IMR-90 (cell line): ENCODE measurements at regions not wholly inside any gene's neighbourhood (a gene's known extent, or its start where the extent isn't known, plus 50 kb on each side); places are given as distances from the start of the nearest gene placed in this dataset.
A peak's percentile ranks its signal among the peaks of the same experiment; 100 is the strongest.

Experiments used
- ATAC-seq: fragments of 200-7000 bp; cut with Tn5 transposase; 2 replicates; pipeline ENCODE4 v1.9.1; 2020; ENCODE audit warnings: low read depth, mild to moderate bottlenecking, moderate library complexity
- BruUV-seq: library from RNA; stranded (reverse); fragments of 400-500 nt; replicated peaks from 2 replicates; lab custom pipeline; 2021; lab: Mats Ljungman, UMichigan
- CTCF ChIA-PET: fragments of 300-600 bp; formaldehyde crosslinking; extraction: SDS; loops from one replicate; lab custom pipeline; 2021; ENCODE audit warnings: antibody characterized with exemption; lab: Yijun Ruan, JAX
- POLR2A ChIA-PET: fragments of 300-600 bp; sonication (Branson Sonifier 250); formaldehyde crosslinking; loops from one replicate; lab custom pipeline; 2022; ENCODE audit warnings: antibody characterized with exemption; ENCODE audit not compliant: unreplicated experiment; lab: Charles Lee
- DNase-seq: peaks from one replicate; pipeline ENCODE4 v3.0.0; 2013
- H2AFZ ChIP-seq: replicated peaks from 2 replicates; pipeline ENCODE3; 2013; ENCODE audit warnings: low read length, mild to moderate bottlenecking; ENCODE audit not compliant: poor library complexity
- H2AK5ac ChIP-seq: 2 replicates; pipeline ENCODE4 v1.6.1; 2013; ENCODE audit warnings: low read depth, low read length, inconsistent platforms
- H2AK9ac ChIP-seq: replicated peaks from 2 replicates; pipeline ENCODE3; 2013; ENCODE audit warnings: mild to moderate bottlenecking, low read depth, low read length, moderate library complexity; ENCODE audit not compliant: poor library complexity
- H2BK120ac ChIP-seq: 2 replicates; pipeline ENCODE4 v1.6.1; 2013; ENCODE audit warnings: low read depth, low read length, inconsistent platforms
- H2BK15ac ChIP-seq: 3 replicates; pipeline ENCODE4 v1.6.1; 2013; ENCODE audit warnings: low read depth, low read length, inconsistent platforms
- H2BK20ac ChIP-seq: 2 replicates; pipeline ENCODE4 v1.6.1; 2013; ENCODE audit warnings: low read depth, mild to moderate bottlenecking, inconsistent platforms, low read length, moderate library complexity
- H2BK5ac ChIP-seq: 2 replicates; pipeline ENCODE4 v1.6.1; 2013; ENCODE audit warnings: mild to moderate bottlenecking, low read depth, low read length, inconsistent platforms; ENCODE audit not compliant: poor library complexity, severe bottlenecking
- H3K14ac ChIP-seq: replicated peaks from 2 replicates; pipeline ENCODE4 v1.6.1; 2013; ENCODE audit warnings: low read depth, low read length, inconsistent platforms
- H3K18ac ChIP-seq: 2 replicates; pipeline ENCODE4 v1.6.1; 2013; ENCODE audit warnings: low read depth, low read length, control low read depth
- H3K23ac ChIP-seq: 2 replicates; pipeline ENCODE4 v1.6.1; 2013; ENCODE audit warnings: low read depth, low read length, inconsistent platforms
- H3K27ac ChIP-seq: 2 replicates; pipeline ENCODE4 v1.5.1; 2013; ENCODE audit warnings: mild to moderate bottlenecking, control low read depth, low read length; ENCODE audit not compliant: insufficient read depth
- H3K27me3 ChIP-seq: 2 replicates; pipeline ENCODE4 v1.6.1; 2013; ENCODE audit warnings: low read length; ENCODE audit not compliant: control insufficient read depth, insufficient read depth
- H3K36me3 ChIP-seq: 2 replicates; pipeline ENCODE4 v1.6.1; 2013; ENCODE audit warnings: low read length, mixed read lengths; ENCODE audit not compliant: control insufficient read depth, insufficient read depth
- H3K4ac ChIP-seq: 2 replicates; pipeline ENCODE4 v1.6.1; 2013; ENCODE audit warnings: low read depth, low read length, inconsistent platforms
- H3K4me1 ChIP-seq: 2 replicates; pipeline ENCODE4 v1.6.1; 2013; ENCODE audit warnings: low read length, mixed read lengths; ENCODE audit not compliant: control insufficient read depth, insufficient read depth
- H3K4me2 ChIP-seq: 2 replicates; pipeline ENCODE4 v1.6.1; 2013; ENCODE audit warnings: low read depth, mild to moderate bottlenecking, control low read depth, low read length, moderate library complexity
- H3K4me3 ChIP-seq: 2 replicates; pipeline ENCODE4 v1.5.1; 2013; ENCODE audit warnings: low read depth, mild to moderate bottlenecking, control low read depth, low read length, moderate library complexity; ENCODE audit not compliant: insufficient read depth
- H3K56ac ChIP-seq: 2 replicates; pipeline ENCODE4 v1.6.1; 2013; ENCODE audit warnings: low read length, inconsistent platforms; ENCODE audit not compliant: insufficient read depth; ENCODE audit errors: extremely low read depth
- H3K79me1 ChIP-seq, 2 experiments: 2 replicates each; pipeline ENCODE4 v1.6.1; 2013; ENCODE audit warnings: low read length in 2 of 2, inconsistent platforms in 1 of 2, low read depth in 1 of 2
- H3K9ac ChIP-seq: 2 replicates; pipeline ENCODE4 v1.6.1; 2013; ENCODE audit warnings: low read depth, low read length, control low read depth
- H3K9me1 ChIP-seq: 2 replicates; pipeline ENCODE4 v1.6.1; 2013; ENCODE audit warnings: low read length, inconsistent platforms; ENCODE audit not compliant: insufficient read depth
- H3K9me3 ChIP-seq: 2 replicates; pipeline ENCODE4 v1.6.1; 2013; ENCODE audit warnings: low read length; ENCODE audit not compliant: control insufficient read depth, insufficient read depth
- H4K20me1 ChIP-seq: 2 replicates; pipeline ENCODE4 v1.6.1; 2013; ENCODE audit warnings: low read length, inconsistent platforms; ENCODE audit not compliant: insufficient read depth
- H4K5ac ChIP-seq: 2 replicates; pipeline ENCODE4 v1.6.1; 2013; ENCODE audit warnings: mild to moderate bottlenecking, low read depth, low read length, control low read depth
- H4K8ac ChIP-seq, 2 experiments: 2 replicates each; pipeline ENCODE4 v1.6.1; 2013; ENCODE audit warnings: low read depth in 2 of 2, low read length in 2 of 2, control low read depth in 1 of 2, inconsistent platforms in 1 of 2
- H4K91ac ChIP-seq: 2 replicates; pipeline ENCODE4 v1.6.1; 2013; ENCODE audit warnings: low read depth, low read length, inconsistent platforms; ENCODE audit not compliant: insufficient read depth
- CEBPB ChIP-seq: IDR thresholded peaks from 2 replicates; pipeline ENCODE4 v1.6.1; 2012; ENCODE audit warnings: low read depth, low read length, improper control_type of control experiment
- CHD1 ChIP-seq: IDR thresholded peaks from 2 replicates; pipeline ENCODE4 v1.6.1; 2012; ENCODE audit warnings: low read depth, low read length, improper control_type of control experiment
- CTCF ChIP-seq: conservative IDR thresholded peaks from 2 replicates; pipeline ENCODE4 v1.5.1; 2012; ENCODE audit warnings: mild to moderate bottlenecking, low read depth, low read length, improper control_type of control experiment
- FOS ChIP-seq: fragments of 150-350 bp; IDR thresholded peaks from 2 replicates; pipeline ENCODE4 v1.6.1; 2016; ENCODE audit warnings: low read depth, low read length
- MAFK ChIP-seq: IDR thresholded peaks from 2 replicates; pipeline ENCODE4 v1.6.1; 2012; ENCODE audit warnings: low read depth, low read length, improper control_type of control experiment
- MAZ ChIP-seq: IDR thresholded peaks from 2 replicates; pipeline ENCODE4 v1.6.1; 2012; ENCODE audit warnings: low read depth, mild to moderate bottlenecking, low read length, improper control_type of control experiment, moderate library complexity, borderline replicate concordance
- MXI1 ChIP-seq: IDR thresholded peaks from 2 replicates; pipeline ENCODE4 v1.6.1; 2012; ENCODE audit warnings: low read depth, mild to moderate bottlenecking, low read length, moderate library complexity, borderline replicate concordance
- NFE2L2 ChIP-seq: fragments of 150-350 bp; IDR thresholded peaks from 2 replicates; pipeline ENCODE4 v1.6.1; 2016; ENCODE audit warnings: low read depth, mild to moderate bottlenecking, low read length
- POLR2A ChIP-seq: IDR thresholded peaks from 2 replicates; pipeline ENCODE4 v1.6.1; 2012; ENCODE audit warnings: mild to moderate bottlenecking, low read depth, low read length
- RAD21 ChIP-seq: IDR thresholded peaks from 2 replicates; pipeline ENCODE4 v1.6.1; 2012; ENCODE audit warnings: low read length, improper control_type of control experiment
- RCOR1 ChIP-seq: IDR thresholded peaks from 2 replicates; pipeline ENCODE4 v1.6.1; 2012; ENCODE audit warnings: mild to moderate bottlenecking, low read length, improper control_type of control experiment; ENCODE audit not compliant: insufficient replicate concordance
- RFX5 ChIP-seq: IDR thresholded peaks from 2 replicates; pipeline ENCODE4 v1.8.0; 2012; ENCODE audit warnings: low read depth, mild to moderate bottlenecking, low read length, moderate library complexity
- SMC3 ChIP-seq: fragments of 150-350 bp; IDR thresholded peaks from 2 replicates; pipeline ENCODE4 v1.6.1; 2016; ENCODE audit warnings: low read depth, mild to moderate bottlenecking, antibody characterized with exemption, low read length, moderate library complexity
- USF2 ChIP-seq: fragments of 150-350 bp; IDR thresholded peaks from 2 replicates; pipeline ENCODE4 v1.6.1; 2017; ENCODE audit warnings: mild to moderate bottlenecking, antibody characterized with exemption, low read length, low read depth
- dilution Hi-C: fragments of 300-500 bp; cut with HindIII; formaldehyde crosslinking; loops from one replicate; pipeline ENCODE4 v1.14.3; 2018; ENCODE audit warnings: low sequenced_read_pairs; ENCODE audit not compliant: unreplicated experiment
- in situ Hi-C: fragments of 300-500 bp; cut with MboI; formaldehyde crosslinking; loops from 3 replicates; pipeline ENCODE4 v1.14.3; 2019; ENCODE audit warnings: low sequenced_read_pairs, inconsistent platforms, mixed read lengths
- intact Hi-C: fragments of 100-400 bp; cut with micrococcal nuclease; formaldehyde crosslinking; loops from 2 replicates; pipeline ENCODE4 v1.10.0; 2022

- DNase-seq (peak; percentile 61), ATAC-seq (no peak)
- CTCF ChIA-PET = no interaction called here
- H2AK5ac ChIP-seq = no peak overlapping the region
- H4K91ac ChIP-seq = no peak overlapping the region
- no peak overlapping the region for H3K18ac ChIP-seq
- no peaks in the 10 kb centered on the region for H3K27me3 ChIP-seq
- dilution Hi-C loops = no loop called here
- H3K4me3 ChIP-seq = no peak overlapping the region
- no peak overlapping the region for H2BK5ac ChIP-seq
- no peak overlapping the region for H2AFZ ChIP-seq
- intact Hi-C loops = no loop called here
- no peak overlapping the region for H3K14ac ChIP-seq
- H3K9me1 ChIP-seq = no peaks in the 10 kb centered on the region
- no peak overlapping the region for H4K5ac ChIP-seq
- POLR2A ChIA-PET = no interaction called here
- H3K4me2 ChIP-seq = no peak overlapping the region
- no peak overlapping the region for H2BK20ac ChIP-seq
- H4K8ac ChIP-seq = no peak overlapping the region
- H3K9ac ChIP-seq = no peak overlapping the region
- no TSS peak for BruUV-seq
- peaks cover 3% of the 10 kb centered on the region; the same call in 1 of the 2 replicates for H3K4me1 ChIP-seq
- no peaks in the 10 kb centered on the region for H3K79me1 ChIP-seq
- H2BK15ac ChIP-seq = no peak overlapping the region
- TF ChIP-seq RCOR1 = no peak
- no peak for TF ChIP-seq SMC3
- TF ChIP-seq MAZ = no peak
- TF ChIP-seq CTCF = no peak
- no peak for TF ChIP-seq RFX5
- TF ChIP-seq NFE2L2 = no peak
- TF ChIP-seq POLR2A = no peak
- TF ChIP-seq MXI1 = no peak
- no peak for TF ChIP-seq FOS
- TF ChIP-seq MAFK = no peak
- TF ChIP-seq CEBPB = no peak
- TF ChIP-seq USF2 = no peak
- no peak for TF ChIP-seq CHD1
- no peak for TF ChIP-seq RAD21
- H3K9me3 ChIP-seq = no peaks in the 10 kb centered on the region
- no peaks in the 10 kb centered on the region for H3K36me3 ChIP-seq
- no peak overlapping the region for H3K27ac ChIP-seq
- in situ Hi-C loops = no loop called here
- no peak overlapping the region for H3K4ac ChIP-seq
- H2AK9ac ChIP-seq = no peak overlapping the region
- no peak overlapping the region for H2BK120ac ChIP-seq
- H3K23ac ChIP-seq = no peak overlapping the region
- no peaks in the 10 kb centered on the region for H4K20me1 ChIP-seq
- no peak overlapping the region for H3K56ac ChIP-seq
Observed at GRCh38 chr4:141473952-141474351, 162.4 kb upstream of the IL15 start.
